ENCODE measurements at regions not wholly inside any gene's neighbourhood (a gene's known extent, or its start where the extent isn't known, plus 50 kb on each side); places are given as distances from the start of the nearest gene placed in this dataset.
"Not testable (repeated sequence)": the region's sequence is repeated elsewhere in the genome, so short reads cannot be mapped to it uniquely, and the experiment has no call there.

DNA sequence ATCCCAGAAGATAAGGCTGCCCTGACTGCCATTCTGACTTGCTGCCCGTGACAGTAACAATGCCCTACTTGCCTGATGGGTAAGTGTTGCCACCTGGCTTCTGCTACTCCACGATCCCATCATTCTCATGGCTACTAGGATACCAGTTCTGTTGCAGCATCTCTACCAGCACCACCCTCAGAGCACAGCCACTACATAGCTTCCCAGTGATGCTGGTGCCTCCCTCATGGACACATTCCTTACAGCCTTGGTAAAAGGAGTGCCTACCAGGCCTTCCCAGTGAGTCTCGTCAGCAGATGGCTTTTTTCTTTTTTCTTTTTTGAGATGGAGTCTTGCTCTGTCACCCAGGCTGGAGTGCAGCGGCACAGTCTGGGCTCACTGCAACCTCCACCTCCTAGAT is 84.4 kb upstream of the CMKLR1 start:
- DNase-seq (ENCODE audit: low spot score): no peak

DNA sequence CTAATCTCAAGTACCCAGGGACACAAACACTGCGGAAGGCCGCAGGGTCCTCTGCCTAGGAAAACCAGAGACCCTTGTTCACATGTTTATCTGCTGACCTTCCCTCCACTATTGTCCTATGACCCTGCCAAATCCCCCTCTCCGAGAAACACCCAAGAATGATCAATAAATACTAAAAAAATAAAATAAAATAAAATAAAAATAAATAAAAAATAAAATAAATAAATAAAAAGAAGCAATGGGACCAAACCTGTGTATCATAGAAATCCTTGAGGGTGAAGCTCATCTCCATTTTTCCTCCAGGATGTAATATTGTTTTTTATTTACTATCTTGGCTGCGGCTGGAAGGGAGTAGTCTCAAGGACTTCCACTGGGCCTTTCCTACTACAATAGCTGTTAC is 82.0 kb upstream of the CMKLR1 start:
- DNase-seq (ENCODE audit: low spot score): not testable (repeated sequence)

DNA sequence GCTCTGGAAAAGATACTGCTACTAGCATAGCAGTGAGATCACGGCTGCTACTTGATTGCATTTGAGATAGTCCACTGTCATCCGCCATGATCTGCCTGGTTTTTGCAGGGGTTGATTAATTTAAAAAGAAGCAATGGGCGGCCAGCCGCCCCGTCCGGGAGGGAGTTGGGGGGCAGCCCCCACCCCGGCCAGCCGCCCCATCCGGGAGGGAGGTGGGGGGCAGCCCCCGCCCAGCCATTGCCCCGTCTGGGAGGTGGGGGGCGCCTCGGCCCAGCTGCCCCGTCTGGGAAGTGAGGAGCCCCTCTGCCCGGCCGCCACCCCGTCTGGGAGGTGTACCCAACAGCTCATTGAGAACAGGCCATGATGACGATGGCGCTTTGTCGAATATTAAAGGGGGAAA is 81.3 kb upstream of the CMKLR1 start:
- not testable (repeated sequence) for DNase-seq (ENCODE audit: low spot score)

DNA sequence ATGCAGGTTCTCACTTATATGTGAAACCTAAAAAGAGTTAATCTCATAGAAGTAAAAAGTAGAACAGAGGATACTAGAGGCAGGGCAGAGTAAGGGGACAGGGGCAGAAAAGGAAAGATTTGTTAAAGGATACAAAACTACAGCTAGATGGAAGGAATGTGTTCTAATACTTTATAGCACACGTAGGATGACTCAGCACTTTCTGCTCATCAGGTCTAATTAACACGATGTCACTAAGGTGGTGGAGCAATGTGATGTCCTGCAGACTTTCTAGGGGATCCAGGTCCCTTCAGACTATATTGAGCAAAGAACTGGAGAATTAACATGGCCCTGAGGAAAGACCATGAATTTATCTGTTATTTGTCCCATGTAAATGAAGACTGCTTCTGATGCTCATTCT is 80.8 kb upstream of the CMKLR1 start:
- no peak for DNase-seq (ENCODE audit: low spot score)

DNA sequence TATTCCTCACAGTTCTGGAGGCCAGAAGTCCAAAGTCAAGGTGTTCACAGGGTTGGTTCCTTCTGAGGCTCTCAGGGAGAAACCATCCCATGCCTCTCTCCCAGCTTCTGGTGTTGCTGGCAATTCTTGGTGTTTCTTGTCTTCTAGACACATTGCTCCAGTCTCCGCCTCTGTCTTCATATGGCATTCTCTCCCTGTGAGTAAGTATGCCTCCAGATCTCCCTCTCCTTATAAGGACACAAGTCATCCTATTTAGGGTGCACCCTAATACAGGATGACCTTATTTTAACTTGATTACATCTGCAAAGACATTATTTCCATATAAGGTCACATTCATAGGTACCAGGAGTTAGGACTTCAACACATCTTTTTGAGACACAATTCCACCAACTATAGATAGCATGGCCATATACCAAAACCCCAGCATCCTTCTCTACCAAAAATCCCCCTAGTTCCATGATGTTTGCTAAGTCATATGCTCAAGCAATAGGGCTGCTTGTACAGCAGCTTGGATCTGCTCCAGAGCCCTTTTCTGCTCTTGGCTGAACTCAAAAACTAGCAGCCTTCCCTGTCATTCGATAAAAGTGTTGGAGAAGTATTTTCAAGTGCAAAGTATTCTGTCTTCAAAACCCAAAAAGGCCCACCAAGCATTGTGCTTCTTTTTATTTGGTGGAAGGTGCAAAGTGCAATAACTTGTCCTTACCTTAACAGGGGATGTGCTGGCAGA is 79.2 kb upstream of the CMKLR1 start:
- no peak for DNase-seq (ENCODE audit: low spot score)

DNA sequence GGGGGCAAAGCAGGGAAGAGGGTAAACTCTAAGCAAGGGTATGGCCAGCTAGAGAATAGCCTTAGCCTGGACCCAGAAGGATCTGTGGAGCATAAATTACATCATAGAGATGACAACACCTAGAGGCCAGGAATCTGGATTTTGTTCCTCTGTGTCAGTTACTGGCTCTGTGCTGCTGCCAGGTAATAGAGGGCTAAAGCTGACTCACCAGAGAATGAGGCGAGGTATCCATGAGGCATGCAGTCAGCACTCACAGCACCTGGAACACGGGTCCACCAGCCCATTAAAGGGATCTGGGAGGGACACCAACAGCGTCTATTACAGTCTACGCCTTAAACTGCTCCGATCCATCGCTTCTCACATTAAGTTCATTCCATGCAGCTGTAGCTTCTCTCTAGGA is 74.9 kb upstream of the CMKLR1 start:
- no peak for DNase-seq (ENCODE audit: low spot score)

DNA sequence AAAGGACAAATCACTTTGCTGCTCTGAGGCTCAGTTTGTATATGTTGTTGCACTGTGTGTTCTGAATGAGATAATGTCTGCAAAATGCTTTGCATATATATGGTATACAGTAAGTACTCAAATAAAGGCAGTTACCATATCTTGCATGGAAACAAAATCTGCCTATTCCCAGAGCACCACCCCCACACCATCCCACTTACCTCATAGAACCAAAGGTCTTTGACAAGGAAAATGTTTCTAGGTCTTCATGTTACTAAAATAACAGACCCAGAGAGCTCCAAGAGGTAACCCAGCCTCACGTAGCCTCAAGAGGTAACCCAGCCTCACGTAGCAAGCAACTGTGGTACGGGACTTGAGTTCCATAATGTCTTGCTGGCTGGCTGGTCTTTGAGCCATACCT is 71.6 kb upstream of the CMKLR1 start:
- no peak for DNase-seq (ENCODE audit: low spot score)

DNA sequence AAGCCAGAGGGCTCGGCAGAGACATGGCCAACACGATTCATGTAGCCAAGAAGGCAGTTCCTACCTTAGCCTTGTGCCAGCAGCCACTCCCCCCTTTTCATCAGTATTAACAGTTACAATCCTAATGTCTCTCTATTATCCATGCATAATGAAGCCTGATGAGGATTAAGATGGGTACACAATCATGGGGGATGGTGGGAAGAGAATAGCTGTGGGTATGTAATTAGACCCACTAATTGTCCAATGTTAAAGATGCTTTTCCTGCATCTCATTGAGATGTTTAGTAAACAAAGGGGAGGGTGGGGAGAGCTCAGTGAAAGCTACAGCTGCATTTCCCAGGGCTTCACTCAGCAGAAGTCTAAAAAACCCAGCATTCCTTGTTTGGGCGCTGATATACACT is 70.4 kb upstream of the CMKLR1 start:
- DNase-seq (ENCODE audit: low spot score): no peak

DNA sequence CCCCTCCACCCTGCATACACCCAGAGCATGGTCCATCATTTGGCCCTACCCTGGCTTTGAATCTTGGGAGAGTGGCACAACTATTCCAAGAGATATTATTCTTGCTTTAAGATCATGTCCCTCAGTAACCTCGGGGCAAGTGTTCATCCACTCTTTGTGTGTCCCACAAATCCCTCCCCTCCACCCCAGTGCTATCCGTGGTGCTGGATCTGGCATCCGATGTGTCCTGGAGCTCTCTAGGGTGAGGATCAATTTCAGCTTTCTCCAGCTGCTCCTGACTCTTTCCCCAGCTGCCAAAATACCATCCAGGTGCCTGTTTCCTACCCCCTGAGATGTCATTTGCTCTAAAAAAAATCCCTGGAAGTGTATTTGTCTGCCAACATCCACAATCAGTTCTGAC is 64.8 kb upstream of the CMKLR1 start:
- DNase-seq (ENCODE audit: low spot score): no peak

DNA sequence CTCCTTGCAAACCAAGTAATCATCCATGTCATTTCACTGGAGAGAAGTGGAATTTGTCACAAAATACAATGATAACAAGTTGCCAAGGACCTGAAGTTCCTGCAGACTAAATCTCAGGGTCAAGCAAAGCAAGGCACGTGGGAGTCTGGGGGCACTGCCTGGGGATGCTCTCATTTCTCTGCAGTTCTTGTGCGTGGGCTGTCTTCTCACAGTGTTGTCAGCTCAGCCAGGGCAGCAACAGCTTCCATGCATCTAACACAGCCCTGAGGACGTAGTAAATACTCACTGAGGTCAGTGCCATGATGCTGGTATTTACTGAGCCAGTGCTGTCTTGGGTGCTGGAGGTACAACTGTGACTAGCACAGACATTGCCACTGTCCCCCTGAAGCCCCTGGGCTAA is 62.9 kb upstream of the CMKLR1 start:
- DNase-seq (ENCODE audit: low spot score): no peak

DNA sequence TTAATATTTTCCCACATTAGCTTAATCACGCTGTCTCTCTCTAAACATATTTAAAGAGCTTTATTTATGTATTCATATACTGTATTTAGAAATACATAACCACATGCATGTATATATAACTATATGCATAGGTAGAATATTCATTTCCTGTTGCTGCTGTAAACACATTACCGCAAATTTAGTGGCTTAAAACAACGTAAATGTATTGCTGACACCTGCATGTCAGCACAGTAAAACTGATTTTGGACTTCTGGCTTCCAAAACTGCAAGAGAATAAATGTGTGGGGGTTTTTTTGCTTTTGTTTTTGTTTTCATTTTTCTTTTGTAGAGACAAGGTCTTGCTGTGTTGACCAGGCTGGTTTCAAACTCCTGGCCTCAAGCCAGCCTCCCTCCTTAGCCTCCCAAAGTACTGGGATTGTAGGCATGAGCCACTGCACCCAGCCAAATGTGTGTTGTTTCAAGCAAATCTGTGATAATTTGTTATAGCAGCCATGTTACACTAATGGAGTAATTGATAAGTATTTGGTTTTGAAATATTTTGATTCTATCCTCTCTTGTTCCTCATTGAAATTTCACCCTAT is 61.9 kb upstream of the CMKLR1 start:
- DNase-seq (ENCODE audit: low spot score): no peak

DNA sequence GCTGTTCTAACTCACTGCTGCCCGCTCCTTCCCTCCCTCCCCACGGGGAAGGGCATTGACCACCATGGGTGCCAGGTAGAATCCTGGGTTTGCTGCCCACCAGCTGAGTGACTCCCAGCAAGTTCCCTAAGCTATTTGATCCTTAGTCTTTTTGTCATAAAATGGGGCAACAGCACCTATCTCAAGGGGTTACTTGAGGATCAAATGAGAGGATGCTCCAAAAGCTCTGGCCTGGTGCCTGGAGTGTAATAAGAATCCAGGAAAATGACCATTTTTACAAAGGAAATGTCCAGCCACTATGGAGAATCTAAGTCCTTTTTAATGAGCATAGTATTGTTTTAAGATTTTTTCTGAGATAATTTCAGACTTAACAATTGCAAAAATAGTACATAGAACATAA is 61.4 kb upstream of the CMKLR1 start:
- DNase-seq (ENCODE audit: low spot score): no peak

DNA sequence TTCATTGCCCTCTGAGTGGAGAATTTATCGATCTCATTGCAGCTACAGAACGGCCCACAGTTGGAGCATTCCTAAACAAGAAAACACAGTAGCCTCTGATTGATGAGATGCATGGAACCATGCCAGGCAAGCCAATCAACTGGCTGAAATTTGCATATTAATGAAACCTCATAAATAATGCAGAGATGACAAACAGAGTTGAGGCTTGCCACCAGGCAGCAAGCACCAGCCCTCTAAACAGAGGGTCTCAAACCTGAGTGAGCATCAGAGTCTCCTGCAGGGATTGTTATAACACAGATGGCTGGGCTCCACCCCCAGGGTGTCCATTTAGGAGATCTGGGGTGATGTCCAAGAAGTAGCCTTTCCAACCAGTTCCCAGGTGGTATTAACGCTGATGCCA is 60.9 kb upstream of the CMKLR1 start:
- DNase-seq (ENCODE audit: low spot score): no peak

DNA sequence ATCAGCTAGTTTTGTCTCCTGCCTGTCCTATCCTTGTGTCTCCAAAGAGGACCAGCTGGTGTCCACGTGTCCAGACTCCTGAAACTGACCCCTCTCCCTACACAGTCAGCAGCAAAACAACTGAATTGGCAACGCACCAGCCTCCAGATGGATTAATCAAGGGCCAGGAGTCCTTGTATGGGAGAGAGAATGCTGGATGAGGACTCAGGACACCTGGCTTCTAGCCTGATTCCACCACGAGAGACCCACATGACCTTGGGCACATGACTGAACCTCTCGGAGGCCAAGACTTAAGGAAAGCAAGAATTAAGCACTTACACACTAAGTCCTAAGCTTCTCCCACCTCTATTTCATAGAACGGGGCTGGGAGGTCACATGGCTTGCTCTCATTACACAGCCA is 60.4 kb upstream of the CMKLR1 start:
- DNase-seq (ENCODE audit: low spot score): no peak

DNA sequence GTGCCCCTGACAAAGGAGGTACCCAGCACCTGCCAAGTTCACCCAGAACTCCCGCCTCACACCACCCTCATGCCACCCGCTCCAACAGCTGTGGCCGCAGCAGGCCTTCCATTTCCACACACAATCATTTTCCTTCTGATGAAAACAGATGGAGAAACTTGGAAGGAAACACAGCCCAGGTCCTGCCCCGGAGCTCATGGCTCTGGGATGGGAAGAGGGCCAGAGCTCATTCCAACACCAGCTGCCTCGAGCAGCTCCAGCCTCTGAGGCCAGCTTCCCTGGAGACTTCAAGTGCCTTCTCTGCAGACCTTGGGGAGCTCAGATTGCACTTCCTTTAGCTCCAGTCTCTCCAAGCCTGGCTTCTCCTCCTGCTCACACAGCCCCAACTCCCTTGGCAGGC is 55.1 kb upstream of the CMKLR1 start:
- DNase-seq (ENCODE audit: low spot score): no peak

DNA sequence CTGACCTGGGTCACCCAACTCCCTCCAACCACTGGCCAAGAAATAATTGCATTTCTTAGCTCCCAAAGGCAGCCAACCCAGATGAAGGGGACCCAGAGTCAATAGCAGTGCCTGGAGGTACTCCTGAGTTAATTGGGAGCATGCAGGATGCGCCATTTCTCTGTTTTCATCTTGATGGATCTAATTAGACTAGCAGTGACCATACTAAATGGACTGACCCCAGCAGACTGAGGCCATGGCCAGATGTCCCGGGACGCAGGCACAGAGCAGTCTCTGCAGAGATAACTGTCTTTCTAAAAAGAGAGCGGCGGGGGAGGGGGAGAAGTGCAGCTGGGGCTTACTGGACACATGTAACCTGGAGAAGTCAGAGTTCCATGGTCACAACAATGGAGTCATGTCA is 53.2 kb upstream of the CMKLR1 start:
- no peak for DNase-seq (ENCODE audit: low spot score)

DNA sequence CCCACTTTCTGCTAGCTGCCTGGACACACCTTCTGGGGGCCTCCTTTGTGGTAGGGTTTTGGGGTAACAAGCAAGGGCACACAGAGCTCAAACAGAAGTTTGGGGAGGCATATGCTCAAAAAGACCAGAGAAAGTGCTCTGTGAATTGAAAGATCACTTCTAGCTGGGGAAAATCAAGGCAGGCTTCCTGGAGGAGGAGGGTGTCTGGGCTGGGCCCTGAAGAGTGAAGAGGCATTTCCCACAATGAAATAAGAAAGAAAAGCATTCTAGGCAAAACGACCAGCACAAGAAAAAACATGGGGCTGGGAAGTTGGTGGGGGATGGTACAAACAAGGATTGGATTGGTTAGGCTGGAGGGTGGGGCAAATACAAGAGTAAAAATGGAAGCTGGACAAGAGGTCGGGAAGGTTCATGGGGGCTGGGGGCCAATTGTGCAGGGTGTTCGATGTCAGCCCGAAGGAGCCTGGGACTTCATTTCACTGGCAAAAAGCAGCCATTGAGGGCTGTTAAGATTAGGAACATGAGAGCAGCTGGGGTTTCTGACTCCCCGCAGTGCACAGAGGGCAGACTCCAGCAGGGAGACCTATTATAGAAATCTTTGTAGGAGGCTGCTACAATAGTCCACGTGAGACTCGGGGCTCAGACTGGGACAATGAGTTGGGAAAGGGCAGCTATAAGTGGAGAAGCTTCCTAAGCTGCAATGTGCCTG is 51.5 kb upstream of the CMKLR1 start:
- no peak for DNase-seq (ENCODE audit: low spot score)

DNA sequence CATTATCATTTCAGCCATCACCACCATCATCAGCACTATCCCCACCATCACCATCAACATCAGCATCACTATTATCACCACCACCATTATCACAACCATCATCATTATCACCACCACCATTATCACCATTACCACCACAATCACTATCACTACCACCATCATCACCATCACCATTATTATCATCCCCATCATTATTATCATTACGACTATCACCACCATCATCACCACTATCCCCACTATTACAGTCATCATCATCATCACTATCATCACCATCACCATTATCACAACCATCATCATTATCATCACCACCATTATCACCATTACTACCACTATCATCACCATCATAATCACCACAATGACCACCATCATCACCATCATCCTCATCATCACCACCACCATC is 50.4 kb upstream of the CMKLR1 start:
- DNase-seq (ENCODE audit: low spot score): no peak
